IMR-90 (cell line): ENCODE measurements at regions not wholly inside any gene's neighbourhood (a gene's known extent, or its start where the extent isn't known, plus 50 kb on each side); places are given as distances from the start of the nearest gene placed in this dataset.

ENCODE experiments used
- ATAC-seq: fragments of 200-7000 bp; cut with Tn5 transposase; 2 replicates; pipeline ENCODE4 v1.9.1; 2020; ENCODE audit warnings: low read depth, mild to moderate bottlenecking, moderate library complexity
- BruUV-seq: library from RNA; stranded (reverse); fragments of 400-500 nt; replicated peaks from 2 replicates; lab custom pipeline; 2021; lab: Mats Ljungman, UMichigan
- CTCF ChIA-PET: fragments of 300-600 bp; formaldehyde crosslinking; extraction: SDS; loops from one replicate; lab custom pipeline; 2021; ENCODE audit warnings: antibody characterized with exemption; lab: Yijun Ruan, JAX
- POLR2A ChIA-PET: fragments of 300-600 bp; sonication (Branson Sonifier 250); formaldehyde crosslinking; loops from one replicate; lab custom pipeline; 2022; ENCODE audit warnings: antibody characterized with exemption; ENCODE audit not compliant: unreplicated experiment; lab: Charles Lee
- DNase-seq: peaks from one replicate; pipeline ENCODE4 v3.0.0; 2013
- H2AFZ ChIP-seq: replicated peaks from 2 replicates; pipeline ENCODE3; 2013; ENCODE audit warnings: low read length, mild to moderate bottlenecking; ENCODE audit not compliant: poor library complexity
- H2AK5ac ChIP-seq: 2 replicates; pipeline ENCODE4 v1.6.1; 2013; ENCODE audit warnings: low read depth, low read length, inconsistent platforms
- H2AK9ac ChIP-seq: replicated peaks from 2 replicates; pipeline ENCODE3; 2013; ENCODE audit warnings: mild to moderate bottlenecking, low read depth, low read length, moderate library complexity; ENCODE audit not compliant: poor library complexity
- H2BK120ac ChIP-seq: 2 replicates; pipeline ENCODE4 v1.6.1; 2013; ENCODE audit warnings: low read depth, low read length, inconsistent platforms
- H2BK15ac ChIP-seq: 3 replicates; pipeline ENCODE4 v1.6.1; 2013; ENCODE audit warnings: low read depth, low read length, inconsistent platforms
- H2BK20ac ChIP-seq: 2 replicates; pipeline ENCODE4 v1.6.1; 2013; ENCODE audit warnings: low read depth, mild to moderate bottlenecking, inconsistent platforms, low read length, moderate library complexity
- H2BK5ac ChIP-seq: 2 replicates; pipeline ENCODE4 v1.6.1; 2013; ENCODE audit warnings: mild to moderate bottlenecking, low read depth, low read length, inconsistent platforms; ENCODE audit not compliant: poor library complexity, severe bottlenecking
- H3K14ac ChIP-seq: replicated peaks from 2 replicates; pipeline ENCODE4 v1.6.1; 2013; ENCODE audit warnings: low read depth, low read length, inconsistent platforms
- H3K18ac ChIP-seq: 2 replicates; pipeline ENCODE4 v1.6.1; 2013; ENCODE audit warnings: low read depth, low read length, control low read depth
- H3K23ac ChIP-seq: 2 replicates; pipeline ENCODE4 v1.6.1; 2013; ENCODE audit warnings: low read depth, low read length, inconsistent platforms
- H3K27ac ChIP-seq: 2 replicates; pipeline ENCODE4 v1.5.1; 2013; ENCODE audit warnings: mild to moderate bottlenecking, control low read depth, low read length; ENCODE audit not compliant: insufficient read depth
- H3K27me3 ChIP-seq: 2 replicates; pipeline ENCODE4 v1.6.1; 2013; ENCODE audit warnings: low read length; ENCODE audit not compliant: control insufficient read depth, insufficient read depth
- H3K36me3 ChIP-seq: 2 replicates; pipeline ENCODE4 v1.6.1; 2013; ENCODE audit warnings: low read length, mixed read lengths; ENCODE audit not compliant: control insufficient read depth, insufficient read depth
- H3K4ac ChIP-seq: 2 replicates; pipeline ENCODE4 v1.6.1; 2013; ENCODE audit warnings: low read depth, low read length, inconsistent platforms
- H3K4me1 ChIP-seq: 2 replicates; pipeline ENCODE4 v1.6.1; 2013; ENCODE audit warnings: low read length, mixed read lengths; ENCODE audit not compliant: control insufficient read depth, insufficient read depth
- H3K4me2 ChIP-seq: 2 replicates; pipeline ENCODE4 v1.6.1; 2013; ENCODE audit warnings: low read depth, mild to moderate bottlenecking, control low read depth, low read length, moderate library complexity
- H3K4me3 ChIP-seq: 2 replicates; pipeline ENCODE4 v1.5.1; 2013; ENCODE audit warnings: low read depth, mild to moderate bottlenecking, control low read depth, low read length, moderate library complexity; ENCODE audit not compliant: insufficient read depth
- H3K56ac ChIP-seq: 2 replicates; pipeline ENCODE4 v1.6.1; 2013; ENCODE audit warnings: low read length, inconsistent platforms; ENCODE audit not compliant: insufficient read depth; ENCODE audit errors: extremely low read depth
- H3K79me1 ChIP-seq, 2 experiments: 2 replicates each; pipeline ENCODE4 v1.6.1; 2013; ENCODE audit warnings: low read length in 2 of 2, inconsistent platforms in 1 of 2, low read depth in 1 of 2
- H3K9ac ChIP-seq: 2 replicates; pipeline ENCODE4 v1.6.1; 2013; ENCODE audit warnings: low read depth, low read length, control low read depth
- H3K9me1 ChIP-seq: 2 replicates; pipeline ENCODE4 v1.6.1; 2013; ENCODE audit warnings: low read length, inconsistent platforms; ENCODE audit not compliant: insufficient read depth
- H3K9me3 ChIP-seq: 2 replicates; pipeline ENCODE4 v1.6.1; 2013; ENCODE audit warnings: low read length; ENCODE audit not compliant: control insufficient read depth, insufficient read depth
- H4K20me1 ChIP-seq: 2 replicates; pipeline ENCODE4 v1.6.1; 2013; ENCODE audit warnings: low read length, inconsistent platforms; ENCODE audit not compliant: insufficient read depth
- H4K5ac ChIP-seq: 2 replicates; pipeline ENCODE4 v1.6.1; 2013; ENCODE audit warnings: mild to moderate bottlenecking, low read depth, low read length, control low read depth
- H4K8ac ChIP-seq, 2 experiments: 2 replicates each; pipeline ENCODE4 v1.6.1; 2013; ENCODE audit warnings: low read depth in 2 of 2, low read length in 2 of 2, control low read depth in 1 of 2, inconsistent platforms in 1 of 2
- H4K91ac ChIP-seq: 2 replicates; pipeline ENCODE4 v1.6.1; 2013; ENCODE audit warnings: low read depth, low read length, inconsistent platforms; ENCODE audit not compliant: insufficient read depth
- BHLHE40 ChIP-seq: fragments of 150-350 bp; IDR thresholded peaks from 2 replicates; pipeline ENCODE4 v1.6.1; 2016; ENCODE audit warnings: mild to moderate bottlenecking, low read depth, low read length
- CEBPB ChIP-seq: IDR thresholded peaks from 2 replicates; pipeline ENCODE4 v1.6.1; 2012; ENCODE audit warnings: low read depth, low read length, improper control_type of control experiment
- CHD1 ChIP-seq: IDR thresholded peaks from 2 replicates; pipeline ENCODE4 v1.6.1; 2012; ENCODE audit warnings: low read depth, low read length, improper control_type of control experiment
- CTCF ChIP-seq: conservative IDR thresholded peaks from 2 replicates; pipeline ENCODE4 v1.5.1; 2012; ENCODE audit warnings: mild to moderate bottlenecking, low read depth, low read length, improper control_type of control experiment
- ELK1 ChIP-seq: fragments of 150-350 bp; IDR thresholded peaks from 2 replicates; pipeline ENCODE4 v1.6.1; 2016; ENCODE audit warnings: low read depth, mild to moderate bottlenecking, low read length, moderate library complexity, borderline replicate concordance
- FOS ChIP-seq: fragments of 150-350 bp; IDR thresholded peaks from 2 replicates; pipeline ENCODE4 v1.6.1; 2016; ENCODE audit warnings: low read depth, low read length
- MAFK ChIP-seq: IDR thresholded peaks from 2 replicates; pipeline ENCODE4 v1.6.1; 2012; ENCODE audit warnings: low read depth, low read length, improper control_type of control experiment
- MAZ ChIP-seq: IDR thresholded peaks from 2 replicates; pipeline ENCODE4 v1.6.1; 2012; ENCODE audit warnings: low read depth, mild to moderate bottlenecking, low read length, improper control_type of control experiment, moderate library complexity, borderline replicate concordance
- MXI1 ChIP-seq: IDR thresholded peaks from 2 replicates; pipeline ENCODE4 v1.6.1; 2012; ENCODE audit warnings: low read depth, mild to moderate bottlenecking, low read length, moderate library complexity, borderline replicate concordance
- NFE2L2 ChIP-seq: fragments of 150-350 bp; IDR thresholded peaks from 2 replicates; pipeline ENCODE4 v1.6.1; 2016; ENCODE audit warnings: low read depth, mild to moderate bottlenecking, low read length
- POLR2A ChIP-seq: IDR thresholded peaks from 2 replicates; pipeline ENCODE4 v1.6.1; 2012; ENCODE audit warnings: mild to moderate bottlenecking, low read depth, low read length
- RAD21 ChIP-seq: IDR thresholded peaks from 2 replicates; pipeline ENCODE4 v1.6.1; 2012; ENCODE audit warnings: low read length, improper control_type of control experiment
- RCOR1 ChIP-seq: IDR thresholded peaks from 2 replicates; pipeline ENCODE4 v1.6.1; 2012; ENCODE audit warnings: mild to moderate bottlenecking, low read length, improper control_type of control experiment; ENCODE audit not compliant: insufficient replicate concordance
- RFX5 ChIP-seq: IDR thresholded peaks from 2 replicates; pipeline ENCODE4 v1.8.0; 2012; ENCODE audit warnings: low read depth, mild to moderate bottlenecking, low read length, moderate library complexity
- SMC3 ChIP-seq: fragments of 150-350 bp; IDR thresholded peaks from 2 replicates; pipeline ENCODE4 v1.6.1; 2016; ENCODE audit warnings: low read depth, mild to moderate bottlenecking, antibody characterized with exemption, low read length, moderate library complexity
- USF2 ChIP-seq: fragments of 150-350 bp; IDR thresholded peaks from 2 replicates; pipeline ENCODE4 v1.6.1; 2017; ENCODE audit warnings: mild to moderate bottlenecking, antibody characterized with exemption, low read length, low read depth
- WGBS, 2 experiments: methylation state at CpG; one replicate each; pipeline versions ENCODE4 v1.1.5 to v1.1.7; 2013; ENCODE audit warnings: missing lambda C conversion rate in 2 of 2; ENCODE audit not compliant: insufficient read length in 1 of 2; ENCODE audit errors: extremely low coverage in 2 of 2; 5-methylcytosine and 5-hydroxymethylcytosine counted together
- dilution Hi-C: fragments of 300-500 bp; cut with HindIII; formaldehyde crosslinking; loops from one replicate; pipeline ENCODE4 v1.14.3; 2018; ENCODE audit warnings: low sequenced_read_pairs; ENCODE audit not compliant: unreplicated experiment
- in situ Hi-C: fragments of 300-500 bp; cut with MboI; formaldehyde crosslinking; loops from 3 replicates; pipeline ENCODE4 v1.14.3; 2019; ENCODE audit warnings: low sequenced_read_pairs, inconsistent platforms, mixed read lengths
- intact Hi-C: fragments of 100-400 bp; cut with micrococcal nuclease; formaldehyde crosslinking; loops from 2 replicates; pipeline ENCODE4 v1.10.0; 2022

- intact Hi-C loops = no loop called here
- CTCF ChIA-PET = no interaction called here
Measured at GRCh38 chr6:49336514-49337131, 126.4 kb downstream of the MMUT start.

More at GRCh38 chr6:49336514-49337131, 126.4 kb downstream of the MMUT start:
- H4K91ac ChIP-seq = no peak overlapping the region
- no peak for ATAC-seq
- no peak overlapping the region for H2BK20ac ChIP-seq
- no peaks in the 10 kb centered on the region for H3K79me1 ChIP-seq
- no peak overlapping the region for H3K4me3 ChIP-seq
- no TSS peak for BruUV-seq
- WGBS, 2 experiments = 71% methylated on average over 1 of the region's 6 CpGs; no CpG with 5 or more reads in 1 of the 2 experiments
- dilution Hi-C loops (no loop called here), in situ Hi-C loops (no loop called here)
- H3K27me3 ChIP-seq = no peaks in the 10 kb centered on the region
- H2AFZ ChIP-seq = peak overlapping the region; percentile 32
- H4K5ac ChIP-seq = no peak overlapping the region
- no peaks in the 10 kb centered on the region for H4K20me1 ChIP-seq
- no peaks in the 10 kb centered on the region; the same call in 1 of the 2 replicates for H3K9me3 ChIP-seq
- H3K4me2 ChIP-seq = no peak overlapping the region
- H3K9me1 ChIP-seq = no peaks in the 10 kb centered on the region
- H3K4me1 ChIP-seq = no peaks in the 10 kb centered on the region
- H3K4ac ChIP-seq = no peak overlapping the region
- no peak overlapping the region; the same call in 1 of the 2 replicates for H3K23ac ChIP-seq
- no peak overlapping the region for H4K8ac ChIP-seq
- H3K56ac ChIP-seq = no peak overlapping the region
- H2AK5ac ChIP-seq = no peak overlapping the region
- H2BK5ac ChIP-seq = no peak overlapping the region
- H3K36me3 ChIP-seq = no peaks in the 10 kb centered on the region
- H2BK120ac ChIP-seq = no peak overlapping the region
- H2BK15ac ChIP-seq = no peak overlapping the region
- H2AK9ac ChIP-seq = no peak overlapping the region
- no peak overlapping the region for H3K27ac ChIP-seq
- no peak overlapping the region for H3K9ac ChIP-seq
- no peak overlapping the region for H3K18ac ChIP-seq
- H3K14ac ChIP-seq = no peak overlapping the region
- peak; percentile 18 for DNase-seq
- POLR2A ChIA-PET = no interaction called here
- no peak for TF ChIP-seq MAZ
- no peak for TF ChIP-seq RFX5
- no peak for TF ChIP-seq SMC3
- no peak for TF ChIP-seq CTCF
- no peak for TF ChIP-seq RCOR1
- no peak for TF ChIP-seq FOS
- TF ChIP-seq NFE2L2 = no peak
- TF ChIP-seq CHD1 = no peak
- no peak for TF ChIP-seq POLR2A
- TF ChIP-seq USF2 = no peak
- no peak for TF ChIP-seq MAFK
- TF ChIP-seq BHLHE40 = no peak
- no peak for TF ChIP-seq RAD21
- TF ChIP-seq CEBPB = no peak
- TF ChIP-seq MXI1 = no peak
- no peak for TF ChIP-seq ELK1
